H1 (cell line): ENCODE measurements at regions not wholly inside any gene's neighbourhood (a gene's known extent, or its start where the extent isn't known, plus 50 kb on each side); places are given as distances from the start of the nearest gene placed in this dataset.

Source experiments
- FOSL1 ChIP-seq: IDR thresholded peaks from 2 replicates; pipeline ENCODE4 v1.6.1; 2011; ENCODE audit warnings: mild to moderate bottlenecking, low read depth, low read length, moderate library complexity; ENCODE audit not compliant: insufficient read depth
- MAX ChIP-seq: IDR thresholded peaks from 2 replicates; pipeline ENCODE4 v1.6.1; 2012; ENCODE audit warnings: inconsistent platforms
- RXRA ChIP-seq: IDR thresholded peaks from 2 replicates; pipeline ENCODE4 v1.6.1; 2011; ENCODE audit warnings: low read depth, mild to moderate bottlenecking, low read length, moderate library complexity; ENCODE audit not compliant: insufficient read depth
- SP1 ChIP-seq: IDR thresholded peaks from 2 replicates; pipeline ENCODE4 v1.6.1; 2011; ENCODE audit warnings: low read depth, low read length
- SRF ChIP-seq: IDR thresholded peaks from 2 replicates; pipeline ENCODE4 v1.6.1; 2011; ENCODE audit warnings: mild to moderate bottlenecking, low read depth, low read length, moderate library complexity
- USF2 ChIP-seq: IDR thresholded peaks from 2 replicates; pipeline ENCODE4 v1.6.1; 2011; ENCODE audit warnings: low read length, improper control_type of control experiment

GRCh38 chr6:141261672-141262060, 871.1 kb upstream of the GJE1 start:
- TF ChIP-seq SP1: no peak
- no peak for TF ChIP-seq MAX
- TF ChIP-seq SRF: no peak
- TF ChIP-seq FOSL1: no peak
- TF ChIP-seq USF2: no peak
- TF ChIP-seq RXRA: no peak
